ENCODE measurements at regions not wholly inside any gene's neighbourhood (a gene's known extent, or its start where the extent isn't known, plus 50 kb on each side); places are given as distances from the start of the nearest gene placed in this dataset.
"Not testable (repeated sequence)": the region's sequence is repeated elsewhere in the genome, so short reads cannot be mapped to it uniquely, and the experiment has no call there.

- DNase-seq (ENCODE audit: low read depth): no peak
- H3K4me3 ChIP-seq (ENCODE audit: low read depth, low read length): no peak overlapping the region
- TF ChIP-seq CTCF (IDR thresholded peaks at IDR 0.05; ENCODE audit: insufficient read depth, low read depth, low read length, missing control alignments): no peak
Measured at GRCh38 chr12:31813305-31813704, 84.5 kb upstream of the AMN1 start.

- TF ChIP-seq CTCF (IDR thresholded peaks at IDR 0.05; ENCODE audit: insufficient read depth, low read depth, low read length, missing control alignments): no peak
- peak overlapping the region; percentile 64 for H3K4me3 ChIP-seq (ENCODE audit: low read depth, low read length)
- peak; percentile 71 for DNase-seq (ENCODE audit: low read depth)
Measured at GRCh38 chr12:31807773-31808097, 78.9 kb upstream of the AMN1 start.

- H3K4me3 ChIP-seq (ENCODE audit: low read depth, low read length): peak overlapping the region; percentile 64
- peak; percentile 73 for DNase-seq (ENCODE audit: low read depth)
Measured at GRCh38 chr12:31807081-31807772, 78.4 kb upstream of the AMN1 start.

GRCh38 chr12:31805681-31806080, 76.9 kb upstream of the AMN1 start:
- DNase-seq (ENCODE audit: low read depth); H3K4me3 ChIP-seq (ENCODE audit: low read depth, low read length): not testable (repeated sequence)

GRCh38 chr12:31804707-31805106, 75.9 kb upstream of the AMN1 start:
- H3K4me3 ChIP-seq (ENCODE audit: low read depth, low read length): peak overlapping the region; percentile 34
- DNase-seq (ENCODE audit: low read depth): not testable (repeated sequence)

GRCh38 chr12:31804185-31804504, 75.3 kb upstream of the AMN1 start:
- TF ChIP-seq CTCF (IDR thresholded peaks at IDR 0.05; ENCODE audit: insufficient read depth, low read depth, low read length, missing control alignments): no peak
- peak; percentile 65 for DNase-seq (ENCODE audit: low read depth)
- H3K4me3 ChIP-seq (ENCODE audit: low read depth, low read length): peak overlapping the region; percentile 34

GRCh38 chr12:31803306-31804184, 74.7 kb upstream of the AMN1 start:
- H3K4me3 ChIP-seq (ENCODE audit: low read depth, low read length): no peak overlapping the region
- DNase-seq (ENCODE audit: low read depth): no peak
- TF ChIP-seq CTCF (IDR thresholded peaks at IDR 0.05; ENCODE audit: insufficient read depth, low read depth, low read length, missing control alignments): no peak

GRCh38 chr12:31801872-31802271, 73.1 kb upstream of the AMN1 start:
- no peak for TF ChIP-seq CTCF (IDR thresholded peaks at IDR 0.05; ENCODE audit: insufficient read depth, low read depth, low read length, missing control alignments)
- no peak overlapping the region for H3K4me3 ChIP-seq (ENCODE audit: low read depth, low read length)
- DNase-seq (ENCODE audit: low read depth): no peak
